ENCODE measurements at regions not wholly inside any gene's neighbourhood (a gene's known extent, or its start where the extent isn't known, plus 50 kb on each side); places are given as distances from the start of the nearest gene placed in this dataset.

DNA sequence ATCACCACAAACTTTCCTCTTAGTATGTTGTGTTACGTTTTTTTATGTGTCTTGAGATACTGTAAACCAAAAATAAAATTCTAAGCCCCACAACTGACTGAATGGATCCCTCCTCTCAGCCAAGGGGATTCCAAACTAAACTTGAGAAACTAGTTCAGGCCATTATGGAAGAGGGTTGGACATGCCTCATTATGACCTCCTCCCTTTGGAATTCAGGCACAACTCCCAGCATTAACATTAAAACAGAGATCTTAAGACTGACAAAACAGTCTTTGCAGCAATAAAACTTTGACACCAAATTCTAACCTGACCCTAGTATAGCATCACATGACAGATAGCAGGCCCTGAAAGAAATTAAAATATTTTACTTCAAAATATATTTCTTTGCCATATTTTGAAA is 51.1 kb upstream of the SLC47A1 start:
- no peaks in the 10 kb centered on the region for H3K27me3 ChIP-seq (ENCODE audit: control insufficient read depth, insufficient read depth, low read length)
- TF ChIP-seq, protein P1, sequence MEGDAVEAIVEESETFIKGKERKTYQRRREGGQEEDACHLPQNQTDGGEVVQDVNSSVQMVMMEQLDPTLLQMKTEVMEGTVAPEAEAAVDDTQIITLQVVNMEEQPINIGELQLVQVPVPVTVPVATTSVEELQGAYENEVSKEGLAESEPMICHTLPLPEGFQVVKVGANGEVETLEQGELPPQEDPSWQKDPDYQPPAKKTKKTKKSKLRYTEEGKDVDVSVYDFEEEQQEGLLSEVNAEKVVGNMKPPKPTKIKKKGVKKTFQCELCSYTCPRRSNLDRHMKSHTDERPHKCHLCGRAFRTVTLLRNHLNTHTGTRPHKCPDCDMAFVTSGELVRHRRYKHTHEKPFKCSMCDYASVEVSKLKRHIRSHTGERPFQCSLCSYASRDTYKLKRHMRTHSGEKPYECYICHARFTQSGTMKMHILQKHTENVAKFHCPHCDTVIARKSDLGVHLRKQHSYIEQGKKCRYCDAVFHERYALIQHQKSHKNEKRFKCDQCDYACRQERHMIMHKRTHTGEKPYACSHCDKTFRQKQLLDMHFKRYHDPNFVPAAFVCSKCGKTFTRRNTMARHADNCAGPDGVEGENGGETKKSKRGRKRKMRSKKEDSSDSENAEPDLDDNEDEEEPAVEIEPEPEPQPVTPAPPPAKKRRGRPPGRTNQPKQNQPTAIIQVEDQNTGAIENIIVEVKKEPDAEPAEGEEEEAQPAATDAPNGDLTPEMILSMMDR (IDR thresholded peaks at IDR 0.05) = no peak
- TF ChIP-seq REST (IDR thresholded peaks at IDR 0.05; ENCODE audit: insufficient read depth in 1 of 2, low read depth in 2 of 2, low read length in 1 of 2) = no peak
- no peak for TF ChIP-seq SIN3A (IDR thresholded peaks at IDR 0.05; ENCODE audit: borderline replicate concordance, insufficient read depth, low read depth, low read length)
- TF ChIP-seq POLR2AphosphoS5 (IDR thresholded peaks at IDR 0.05; ENCODE audit: low read depth, low read length) = no peak
- no peak for TF ChIP-seq TCF7L2 (IDR thresholded peaks at IDR 0.05; ENCODE audit: low read depth, low read length)
- no peaks in the 10 kb centered on the region for H3K4me1 ChIP-seq (ENCODE audit: control insufficient read depth, insufficient read depth, low read length)
- H3K9me3 ChIP-seq (ENCODE audit: control insufficient read depth, insufficient read depth, low read depth, low read length) = no peaks in the 10 kb centered on the region
- BruUV-seq (replicated peaks) = no TSS peak
- ATAC-seq (no peak), DNase-seq (ENCODE audit: low read depth, low spot score) (no peak)
- in situ Hi-C loops (cut with HindIII; ENCODE audit: low pct_unique_long_range_greater_than_20kb, low sequenced_read_pairs) = no loop called here
- POLR2A ChIA-PET = no interaction called here
- CTCF ChIA-PET = no interaction called here
- H3K4me3 ChIP-seq (ENCODE audit: low read depth in 2 of 2, low read length in 2 of 2) = no peak overlapping the region
- no peaks in the 10 kb centered on the region for H3K36me3 ChIP-seq (ENCODE audit: control insufficient read depth, insufficient read depth, low read length)
- intact Hi-C loops (cut with micrococcal nuclease; ENCODE audit: unreplicated experiment) = no loop called here
- no peak overlapping the region for H3K27ac ChIP-seq (ENCODE audit: low read length)

Data from Panc1 (cell line).